AG10803 (cell line): ENCODE measurements at regions not wholly inside any gene's neighbourhood (a gene's known extent, or its start where the extent isn't known, plus 50 kb on each side); places are given as distances from the start of the nearest gene placed in this dataset.

Experiments used
- DNase-seq: peaks from one replicate; pipeline ENCODE4 v3.0.0; 2010; ENCODE audit warnings: low read depth
- H3K4me3 ChIP-seq: 2 replicates; pipeline ENCODE4 v1.5.1; 2011; ENCODE audit warnings: mild to moderate bottlenecking, low read length, control low read depth
- TF ChIP-seq, protein P1 (sequence below): conservative IDR thresholded peaks from 2 replicates; pipeline ENCODE4 v1.5.1; 2011; ENCODE audit warnings: mild to moderate bottlenecking, low read length, control low read depth, inconsistent platforms

DNA sequence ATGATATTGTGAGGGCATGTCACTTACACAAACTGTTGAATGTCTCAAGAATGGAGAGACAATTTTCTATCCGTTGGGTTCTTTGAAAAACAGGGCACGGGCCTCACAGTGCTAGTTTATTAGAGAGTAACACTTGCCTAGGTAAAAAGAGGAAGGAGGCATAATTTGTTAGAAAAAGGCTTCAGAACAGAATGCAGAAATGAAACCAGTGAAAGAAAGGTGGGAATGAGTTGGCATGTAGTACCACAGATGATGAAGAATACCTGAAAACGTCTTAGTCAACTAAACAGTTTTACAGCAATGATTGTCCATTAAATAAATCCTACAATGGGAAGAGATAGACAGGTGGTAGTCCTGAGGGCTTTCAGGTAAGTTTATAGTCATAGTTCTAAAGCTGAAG is 1399.7 kb upstream of the CADM2 start:
- no peak for DNase-seq
- TF ChIP-seq, protein P1, sequence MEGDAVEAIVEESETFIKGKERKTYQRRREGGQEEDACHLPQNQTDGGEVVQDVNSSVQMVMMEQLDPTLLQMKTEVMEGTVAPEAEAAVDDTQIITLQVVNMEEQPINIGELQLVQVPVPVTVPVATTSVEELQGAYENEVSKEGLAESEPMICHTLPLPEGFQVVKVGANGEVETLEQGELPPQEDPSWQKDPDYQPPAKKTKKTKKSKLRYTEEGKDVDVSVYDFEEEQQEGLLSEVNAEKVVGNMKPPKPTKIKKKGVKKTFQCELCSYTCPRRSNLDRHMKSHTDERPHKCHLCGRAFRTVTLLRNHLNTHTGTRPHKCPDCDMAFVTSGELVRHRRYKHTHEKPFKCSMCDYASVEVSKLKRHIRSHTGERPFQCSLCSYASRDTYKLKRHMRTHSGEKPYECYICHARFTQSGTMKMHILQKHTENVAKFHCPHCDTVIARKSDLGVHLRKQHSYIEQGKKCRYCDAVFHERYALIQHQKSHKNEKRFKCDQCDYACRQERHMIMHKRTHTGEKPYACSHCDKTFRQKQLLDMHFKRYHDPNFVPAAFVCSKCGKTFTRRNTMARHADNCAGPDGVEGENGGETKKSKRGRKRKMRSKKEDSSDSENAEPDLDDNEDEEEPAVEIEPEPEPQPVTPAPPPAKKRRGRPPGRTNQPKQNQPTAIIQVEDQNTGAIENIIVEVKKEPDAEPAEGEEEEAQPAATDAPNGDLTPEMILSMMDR: no peak
- no peak overlapping the region for H3K4me3 ChIP-seq

DNA sequence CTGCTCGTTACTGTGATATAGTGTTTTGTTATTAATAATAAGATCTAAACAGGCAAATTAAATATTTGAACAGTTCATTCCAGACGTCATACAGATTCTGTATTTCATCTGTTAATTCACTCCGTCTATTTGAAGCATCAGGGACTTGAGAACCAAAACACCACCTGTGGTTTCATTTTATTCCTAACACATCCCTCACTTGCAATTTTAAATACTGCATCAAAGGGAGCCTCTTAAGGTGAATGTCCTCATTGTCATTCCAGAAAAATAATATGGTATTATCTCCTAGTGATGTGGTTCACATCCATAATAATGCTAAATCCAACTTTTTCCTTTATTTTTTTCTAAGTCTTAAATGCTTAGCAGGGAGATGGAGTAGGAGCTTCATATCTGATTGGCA is 1390.9 kb upstream of the CADM2 start:
- DNase-seq: no peak
- TF ChIP-seq, protein P1: no peak

DNA sequence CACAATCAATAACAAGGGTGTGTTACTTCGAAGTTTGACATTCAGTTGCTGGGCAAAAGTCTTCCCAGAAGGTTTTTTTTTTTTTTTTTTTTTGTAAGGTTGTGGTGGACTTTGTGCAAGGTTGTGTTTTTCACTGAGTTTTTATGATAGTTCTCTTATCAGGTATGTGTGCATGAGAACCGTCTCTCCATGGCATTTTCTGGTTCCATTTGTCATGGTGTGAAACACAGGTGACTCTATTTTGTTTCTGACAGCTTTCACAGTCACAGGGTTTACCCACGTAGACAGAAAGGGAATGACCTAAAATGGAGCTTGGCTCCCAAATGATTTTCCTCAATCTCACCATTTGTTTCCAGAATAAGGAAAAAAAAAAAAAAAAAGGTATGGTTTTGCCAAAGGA is 1377.2 kb upstream of the CADM2 start:
- H3K4me3 ChIP-seq: no peak overlapping the region
- TF ChIP-seq, protein P1: no peak
- no peak for DNase-seq

More for the DNA sequence above, 1390.9 kb upstream of the CADM2 start:
- no peak overlapping the region for H3K4me3 ChIP-seq

DNA sequence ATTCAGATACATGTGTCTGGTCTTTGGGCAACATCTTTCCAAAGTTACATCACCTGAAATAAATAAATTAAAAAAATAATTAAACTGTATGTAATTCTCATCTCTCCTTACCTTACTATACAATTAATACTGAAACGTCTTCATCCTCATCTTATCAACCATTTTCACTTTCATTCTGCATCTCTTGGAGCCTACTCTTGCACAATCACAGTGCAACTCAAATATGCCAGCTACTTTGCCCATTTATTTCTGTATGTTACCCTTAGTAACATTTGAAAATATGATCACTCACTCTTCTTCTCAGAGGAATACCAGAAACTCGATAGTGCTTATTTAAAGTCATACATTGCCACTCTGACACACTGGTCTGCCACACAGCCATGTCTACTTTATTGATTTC is 1357.1 kb upstream of the CADM2 start:
- DNase-seq: no peak
- no peak overlapping the region for H3K4me3 ChIP-seq
- TF ChIP-seq, protein P1: no peak

DNA sequence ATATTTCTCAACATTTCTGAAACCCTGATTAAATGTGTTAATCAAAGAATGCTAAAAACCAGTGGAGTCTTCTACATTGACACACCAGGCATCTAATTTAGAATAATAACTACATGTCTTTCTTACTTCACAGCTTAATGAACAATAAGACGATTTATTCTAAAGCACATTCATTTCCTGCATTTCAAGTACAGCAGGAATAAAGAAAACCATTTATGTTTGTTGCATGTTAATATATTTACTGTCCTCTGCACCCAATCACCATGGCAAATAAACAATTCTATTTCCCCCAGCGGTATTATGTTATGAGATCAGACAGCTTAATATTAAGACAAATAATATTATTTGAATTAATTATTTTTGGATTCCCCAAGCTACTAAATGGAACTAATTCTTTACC is 1336.3 kb upstream of the CADM2 start:
- TF ChIP-seq, protein P1: no peak
- DNase-seq: no peak
- no peak overlapping the region for H3K4me3 ChIP-seq

DNA sequence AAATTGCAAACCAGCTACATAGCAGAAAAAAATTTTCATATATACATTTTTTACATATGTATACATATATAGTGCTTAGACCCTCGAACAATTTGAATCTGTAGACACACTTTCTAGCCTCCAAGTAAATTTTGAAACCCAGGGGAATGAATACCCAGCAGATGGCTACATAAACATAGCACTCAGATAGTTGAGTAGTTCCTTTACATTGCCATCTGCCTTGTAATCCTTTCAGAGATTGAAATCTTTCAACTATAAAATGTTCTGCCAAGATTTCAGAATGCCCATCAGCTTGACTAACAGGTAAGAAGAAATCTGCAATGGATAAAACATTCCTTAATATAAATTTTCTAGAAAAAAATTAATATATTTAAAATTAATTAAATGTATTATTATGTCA is 1333.5 kb upstream of the CADM2 start:
- TF ChIP-seq, protein P1: no peak
- no peak for DNase-seq
- H3K4me3 ChIP-seq: no peak overlapping the region

DNA sequence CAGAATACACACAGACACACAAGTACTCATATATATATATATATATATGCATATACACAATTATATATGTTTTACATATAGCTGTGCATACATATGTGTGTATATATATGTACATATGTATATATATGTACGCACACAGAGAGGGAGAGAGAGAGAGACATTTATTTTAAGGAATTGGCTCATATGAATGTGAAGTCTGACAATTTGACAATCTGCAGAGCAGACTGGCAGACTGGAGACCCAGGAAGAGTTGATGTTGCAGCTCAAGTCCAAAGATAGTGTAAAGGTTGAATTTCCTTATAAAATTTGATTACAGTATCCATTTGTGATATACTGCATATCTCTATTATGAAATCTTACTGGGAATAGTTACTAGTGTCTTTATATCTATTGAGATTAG is 1330.3 kb upstream of the CADM2 start:
- DNase-seq: no peak
- no peak overlapping the region for H3K4me3 ChIP-seq
- TF ChIP-seq, protein P1: no peak
